ENCODE measurements at regions not wholly inside any gene's neighbourhood (a gene's known extent, or its start where the extent isn't known, plus 50 kb on each side); places are given as distances from the start of the nearest gene placed in this dataset.
"Not testable (repeated sequence)": the region's sequence is repeated elsewhere in the genome, so short reads cannot be mapped to it uniquely, and the experiment has no call there.

DNA sequence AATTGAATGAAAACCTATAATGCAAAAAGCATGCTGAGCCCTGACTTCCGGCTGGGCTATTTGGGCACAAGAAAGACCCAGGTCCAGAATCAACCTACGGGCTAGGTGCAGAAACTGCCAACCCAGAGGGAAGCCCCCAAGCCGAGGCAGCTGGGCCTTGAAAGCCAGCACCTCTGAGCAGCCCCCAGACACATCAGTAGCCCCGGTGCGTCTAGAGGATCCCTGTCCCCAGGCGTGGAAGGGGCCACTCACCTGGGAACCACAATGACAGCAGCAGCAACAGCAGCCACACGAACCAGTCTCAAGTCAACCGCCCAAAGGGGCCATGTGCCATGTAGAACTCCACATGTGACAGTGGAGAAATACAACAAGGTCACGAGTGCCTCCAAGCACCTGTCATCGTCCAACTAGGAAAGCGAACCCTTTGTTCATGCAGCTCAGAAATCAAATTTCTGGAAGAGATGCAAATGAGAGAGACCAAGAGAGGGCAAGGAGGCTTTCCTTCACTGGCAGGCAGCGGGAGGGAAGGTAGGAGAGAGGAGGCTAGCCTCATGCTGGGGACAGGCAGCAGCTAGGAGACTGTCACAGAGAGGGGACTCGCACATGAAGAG is 57.5 kb upstream of the CHST15 start:
- Histone ChIP-seq H3K4me3 (no peak overlapping the region), H3K36me3 (no peaks in the 10 kb centered on the region), H3K4me1 (peaks cover 21% of the 10 kb centered on the region), H3K9me3 (no peaks in the 10 kb centered on the region), H3K27me3 (no peaks in the 10 kb centered on the region), H3K27ac (no peak overlapping the region)
- 93% methylated on average over 8 of the region's 13 CpGs for WGBS
- DNase-seq (ENCODE audit: low spot score in 2 of 2) = no peak
- TF ChIP-seq, protein P1, sequence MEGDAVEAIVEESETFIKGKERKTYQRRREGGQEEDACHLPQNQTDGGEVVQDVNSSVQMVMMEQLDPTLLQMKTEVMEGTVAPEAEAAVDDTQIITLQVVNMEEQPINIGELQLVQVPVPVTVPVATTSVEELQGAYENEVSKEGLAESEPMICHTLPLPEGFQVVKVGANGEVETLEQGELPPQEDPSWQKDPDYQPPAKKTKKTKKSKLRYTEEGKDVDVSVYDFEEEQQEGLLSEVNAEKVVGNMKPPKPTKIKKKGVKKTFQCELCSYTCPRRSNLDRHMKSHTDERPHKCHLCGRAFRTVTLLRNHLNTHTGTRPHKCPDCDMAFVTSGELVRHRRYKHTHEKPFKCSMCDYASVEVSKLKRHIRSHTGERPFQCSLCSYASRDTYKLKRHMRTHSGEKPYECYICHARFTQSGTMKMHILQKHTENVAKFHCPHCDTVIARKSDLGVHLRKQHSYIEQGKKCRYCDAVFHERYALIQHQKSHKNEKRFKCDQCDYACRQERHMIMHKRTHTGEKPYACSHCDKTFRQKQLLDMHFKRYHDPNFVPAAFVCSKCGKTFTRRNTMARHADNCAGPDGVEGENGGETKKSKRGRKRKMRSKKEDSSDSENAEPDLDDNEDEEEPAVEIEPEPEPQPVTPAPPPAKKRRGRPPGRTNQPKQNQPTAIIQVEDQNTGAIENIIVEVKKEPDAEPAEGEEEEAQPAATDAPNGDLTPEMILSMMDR (IDR thresholded peaks at IDR 0.05) = no peak
- no peak for TF ChIP-seq POLR2AphosphoS5 (IDR thresholded peaks at IDR 0.05)
- no peak for TF ChIP-seq EP300 (IDR thresholded peaks at IDR 0.05)
- TF ChIP-seq POLR2A (IDR thresholded peaks at IDR 0.05) = no peak

DNA sequence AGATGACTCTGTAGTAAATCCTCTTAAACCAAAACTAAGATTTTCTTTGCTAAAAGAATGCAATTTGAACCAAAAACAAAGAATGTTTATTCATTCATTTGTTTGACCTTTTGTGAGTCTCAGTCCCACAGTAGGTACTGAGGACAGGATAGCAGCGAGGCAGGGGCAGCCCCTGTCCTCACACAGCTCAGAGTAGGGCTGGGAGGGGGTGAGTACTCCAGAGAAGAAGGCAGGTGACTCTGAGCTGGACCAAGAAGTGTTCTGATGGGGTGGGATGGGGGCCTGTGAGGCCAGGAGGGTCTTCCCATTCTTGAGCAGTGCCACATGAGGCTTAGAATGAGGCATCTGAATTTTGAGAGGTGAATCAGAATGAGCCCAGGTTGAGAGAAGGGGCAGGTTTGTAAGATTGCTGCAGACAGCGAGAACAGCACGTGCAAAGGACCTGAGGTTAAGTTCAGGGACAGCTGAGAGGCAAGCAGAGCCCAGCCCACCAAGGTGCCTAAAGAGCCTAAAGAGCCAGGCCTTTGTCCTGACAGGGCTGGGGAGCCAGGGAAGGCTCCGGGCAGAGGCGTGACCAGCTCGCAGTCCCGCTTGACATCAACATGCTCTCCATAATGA is 56.9 kb upstream of the CHST15 start:
- TF ChIP-seq POLR2A (IDR thresholded peaks at IDR 0.05) (no peak), EP300 (IDR thresholded peaks at IDR 0.05) (no peak), POLR2AphosphoS5 (IDR thresholded peaks at IDR 0.05) (no peak)
- TF ChIP-seq, protein P1 (IDR thresholded peaks at IDR 0.05) = no peak
- H3K4me1 ChIP-seq = peaks cover 27% of the 10 kb centered on the region
- 95% methylated on average over 7 of the region's 7 CpGs for WGBS
- no peak overlapping the region for H3K4me3 ChIP-seq
- H3K36me3 ChIP-seq = no peaks in the 10 kb centered on the region
- DNase-seq (ENCODE audit: low spot score in 2 of 2) = no peak
- H3K27ac ChIP-seq = no peak overlapping the region
- no peaks in the 10 kb centered on the region for H3K9me3 ChIP-seq
- no peaks in the 10 kb centered on the region for H3K27me3 ChIP-seq

- Histone ChIP-seq H3K4me3 (no peak overlapping the region), H3K4me1 (peaks cover 36% of the 10 kb centered on the region), H3K9me3 (no peaks in the 10 kb centered on the region), H3K27ac (no peak overlapping the region), H3K27me3 (no peaks in the 10 kb centered on the region), H3K36me3 (no peaks in the 10 kb centered on the region)
- 49% methylated on average over 17 of the region's 17 CpGs for WGBS
- TF ChIP-seq, protein P1 (IDR thresholded peaks at IDR 0.05) = no peak
- TF ChIP-seq POLR2AphosphoS5 (IDR thresholded peaks at IDR 0.05) (no peak), EP300 (IDR thresholded peaks at IDR 0.05) (no peak), POLR2A (IDR thresholded peaks at IDR 0.05) (no peak)
- no peak for DNase-seq (ENCODE audit: low spot score in 2 of 2)
Measured at GRCh38 chr10:124149189-124150042, 56.0 kb upstream of the CHST15 start.

- not testable (repeated sequence) for H3K4me3 ChIP-seq; H3K27me3 ChIP-seq; H3K9me3 ChIP-seq; H3K36me3 ChIP-seq; DNase-seq (ENCODE audit: low spot score in 2 of 2); H3K27ac ChIP-seq
- H3K4me1 ChIP-seq = peaks cover 36% of the 10 kb centered on the region
- 69% methylated on average over 7 of the region's 7 CpGs for WGBS
Measured at GRCh38 chr10:124148509-124149188, 55.3 kb upstream of the CHST15 start.

- H3K36me3 ChIP-seq = no peaks in the 10 kb centered on the region
- no peak for DNase-seq (ENCODE audit: low spot score in 2 of 2)
- H3K27me3 ChIP-seq = no peaks in the 10 kb centered on the region
- no peak overlapping the region for H3K27ac ChIP-seq
- H3K9me3 ChIP-seq = no peaks in the 10 kb centered on the region
- H3K4me3 ChIP-seq = no peak overlapping the region
- TF ChIP-seq POLR2AphosphoS5 (IDR thresholded peaks at IDR 0.05) (no peak), POLR2A (IDR thresholded peaks at IDR 0.05) (no peak), EP300 (IDR thresholded peaks at IDR 0.05) (no peak)
- TF ChIP-seq, protein P1 (IDR thresholded peaks at IDR 0.05) = no peak
- peaks cover 15% of the 10 kb centered on the region for H3K4me1 ChIP-seq
- 84% methylated on average over 3 of the region's 3 CpGs for WGBS
Measured at GRCh38 chr10:124146483-124146882, 53.1 kb upstream of the CHST15 start.

Measured in suprapubic skin (tissue), 4 donors.